Immature natural killer cell (primary cell): ENCODE measurements at regions not wholly inside any gene's neighbourhood (a gene's known extent, or its start where the extent isn't known, plus 50 kb on each side); places are given as distances from the start of the nearest gene placed in this dataset.

Source experiments
- DNase-seq, 3 donors: peaks; one replicate each; pipeline ENCODE4 v3.0.0; 2022; ENCODE audit warnings: mixed read lengths in 1 of 3
- H3K27ac Mint-ChIP-seq, 6 donors: one replicate each; pipeline ENCODE4 v1.8.0; 2020; ENCODE audit warnings: mixed read lengths in 6 of 6, mild to moderate bottlenecking in 5 of 6, inconsistent platforms in 4 of 6, moderate library complexity in 3 of 6
- H3K27me3 Mint-ChIP-seq, 3 donors: one replicate each; pipeline ENCODE4 v1.8.0; 2020 to 2021; ENCODE audit warnings: low read depth in 3 of 3, mild to moderate bottlenecking in 3 of 3, mixed read lengths in 3 of 3, moderate library complexity in 3 of 3, inconsistent platforms in 1 of 3
- H3K36me3 Mint-ChIP-seq, 3 donors: one replicate each; pipeline ENCODE4 v1.8.0; 2020; ENCODE audit warnings: mixed read lengths in 3 of 3, inconsistent platforms in 2 of 3, mild to moderate bottlenecking in 2 of 3
- H3K4me1 Mint-ChIP-seq, 2 donors: one replicate each; pipeline ENCODE4 v1.8.0; 2020; ENCODE audit warnings: inconsistent platforms in 2 of 2, mild to moderate bottlenecking in 2 of 2, mixed read lengths in 2 of 2, moderate library complexity in 1 of 2
- H3K4me3 Mint-ChIP-seq, 5 donors: one replicate each; pipeline ENCODE4 v1.8.0; 2020; ENCODE audit warnings: mild to moderate bottlenecking in 5 of 5, mixed read lengths in 5 of 5, inconsistent platforms in 3 of 5, moderate library complexity in 3 of 5
- H3K9me3 Mint-ChIP-seq, 6 donors: one replicate each; pipeline ENCODE4 v1.8.0; 2020; ENCODE audit warnings: mild to moderate bottlenecking in 6 of 6, mixed read lengths in 6 of 6, inconsistent platforms in 4 of 6, moderate library complexity in 3 of 6

GRCh38 chr7:46493196-46493595 is 572.1 kb upstream of the IGFBP3 start:
- Mint-ChIP-seq H3K4me3 (no peak overlapping the region), H3K4me1 (no peaks in the 10 kb centered on the region), H3K27me3 (peaks cover 0 to 2% (median 0%) of the 10 kb centered on the region in 3 donors), H3K9me3 (peaks cover 9 to 41% (median 26%) of the 10 kb centered on the region in 6 donors), H3K36me3 (peaks cover 0 to 3% (median 0%) of the 10 kb centered on the region in 3 donors), H3K27ac (no peak overlapping the region)
- DNase-seq: no peak

DNA sequence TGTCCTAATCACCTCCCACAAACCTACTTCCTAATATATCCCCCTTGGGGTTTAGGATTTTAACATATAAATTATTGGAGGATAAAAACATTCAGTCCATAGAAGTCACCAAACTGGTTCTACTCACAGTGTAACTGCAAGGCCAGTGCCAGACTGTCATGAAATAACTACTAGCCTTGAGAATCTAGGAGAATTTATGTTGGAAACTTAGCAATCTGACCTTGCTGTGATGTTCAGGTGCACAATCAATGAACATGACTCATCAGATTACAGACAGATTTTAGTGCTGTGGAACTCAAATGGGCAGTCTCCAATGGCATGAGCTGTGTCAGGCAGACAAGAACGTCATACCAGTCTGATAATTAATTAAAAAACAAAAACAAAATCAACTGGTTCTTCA is 571.4 kb upstream of the IGFBP3 start:
- Mint-ChIP-seq H3K9me3 (peaks cover 7 to 42% (median 24%) of the 10 kb centered on the region in 6 donors), H3K4me1 (no peaks in the 10 kb centered on the region), H3K36me3 (peaks cover 0 to 3% (median 0%) of the 10 kb centered on the region in 3 donors), H3K27ac (no peak overlapping the region), H3K27me3 (peaks cover 0 to 2% (median 0%) of the 10 kb centered on the region in 3 donors), H3K4me3 (no peak overlapping the region)
- no peak for DNase-seq

DNA sequence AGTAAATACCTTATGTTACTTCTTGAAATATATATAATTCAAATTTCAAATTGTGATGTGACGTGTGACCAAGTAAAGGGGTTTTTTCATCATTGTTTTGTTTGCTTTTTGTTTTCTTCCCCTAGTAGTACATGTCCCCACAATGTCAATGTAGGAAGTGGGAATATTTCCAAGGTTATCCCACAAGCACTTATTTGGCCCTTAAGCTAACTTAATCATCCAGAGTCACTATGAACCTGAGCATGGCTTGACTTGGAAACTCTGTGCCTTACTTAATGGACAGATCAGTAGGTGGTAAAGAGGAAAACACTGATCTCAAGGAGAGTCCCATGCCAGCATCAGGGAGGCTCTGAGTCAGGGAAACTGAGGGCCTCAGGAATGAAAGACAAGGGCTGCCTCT is 569.3 kb upstream of the IGFBP3 start:
- Mint-ChIP-seq H3K9me3 (peaks cover 9 to 49% (median 22%) of the 10 kb centered on the region in 6 donors), H3K4me3 (no peak overlapping the region), H3K27me3 (peaks cover 0 to 2% (median 0%) of the 10 kb centered on the region in 3 donors), H3K36me3 (peaks cover 0 to 3% (median 0%) of the 10 kb centered on the region in 3 donors), H3K27ac (no peak overlapping the region), H3K4me1 (no peaks in the 10 kb centered on the region)
- DNase-seq: no peak

DNA sequence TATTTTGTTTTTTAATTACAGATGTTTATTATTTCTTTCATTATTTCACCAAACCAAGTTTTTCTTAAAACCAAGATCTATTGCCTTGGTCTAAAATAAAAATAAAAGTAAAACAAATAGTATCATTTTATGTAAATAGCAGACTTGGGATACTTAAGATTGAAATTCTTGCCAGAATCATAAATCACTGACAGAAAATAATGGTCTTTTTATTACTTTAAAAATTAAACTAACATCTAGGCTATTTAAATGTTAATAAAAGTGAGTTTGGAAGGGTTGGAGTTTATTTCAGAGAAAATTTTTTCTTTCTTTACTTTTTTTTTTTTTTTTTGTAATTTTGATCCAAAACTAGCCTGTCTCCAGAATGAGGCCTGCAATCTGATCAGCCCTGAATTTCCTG is 568.0 kb upstream of the IGFBP3 start:
- DNase-seq: no peak
- no peaks in the 10 kb centered on the region for H3K4me1 Mint-ChIP-seq
- peaks cover 0 to 2% (median 0%) of the 10 kb centered on the region in 3 donors for H3K27me3 Mint-ChIP-seq
- no peak overlapping the region for H3K27ac Mint-ChIP-seq
- H3K4me3 Mint-ChIP-seq: no peak overlapping the region
- peaks cover 6 to 48% (median 14%) of the 10 kb centered on the region in 6 donors for H3K9me3 Mint-ChIP-seq
- peaks cover 0 to 3% (median 0%) of the 10 kb centered on the region in 3 donors for H3K36me3 Mint-ChIP-seq

DNA sequence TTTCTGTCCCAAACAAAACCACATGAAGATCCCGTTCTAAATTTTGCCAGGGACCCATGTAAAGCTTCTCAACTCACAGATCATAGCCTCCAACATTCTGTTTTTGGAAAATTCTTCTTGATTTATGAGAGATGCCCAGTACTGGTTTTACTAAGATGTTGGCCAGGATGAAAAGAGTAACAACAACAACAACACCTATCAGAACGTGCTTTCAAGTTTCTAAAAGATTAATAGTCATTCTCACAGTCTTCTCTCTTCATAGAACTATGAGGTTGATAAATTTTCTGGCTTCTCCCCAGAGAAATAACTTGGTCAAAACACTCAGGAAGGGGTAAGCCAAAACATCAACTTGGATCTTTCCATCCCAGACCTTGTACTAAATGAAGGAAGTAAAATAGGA is 567.5 kb upstream of the IGFBP3 start:
- H3K27ac Mint-ChIP-seq: no peak overlapping the region

GRCh38 chr7:46486256-46487206 is 565.5 kb upstream of the IGFBP3 start:
- no peak overlapping the region for H3K4me3 Mint-ChIP-seq
- no peak for DNase-seq
- no peaks in the 10 kb centered on the region for H3K4me1 Mint-ChIP-seq

More for the DNA sequence above, 567.5 kb upstream of the IGFBP3 start:
- Mint-ChIP-seq H3K27me3 (peaks cover 0 to 2% (median 0%) of the 10 kb centered on the region in 3 donors), H3K36me3 (peaks cover 0 to 3% (median 0%) of the 10 kb centered on the region in 3 donors), H3K9me3 (peaks cover 8 to 52% (median 15%) of the 10 kb centered on the region in 6 donors), H3K4me3 (no peak overlapping the region), H3K4me1 (no peaks in the 10 kb centered on the region)
- DNase-seq: no peak

GRCh38 chr7:46485481-46486065 is 564.5 kb upstream of the IGFBP3 start:
- no peaks in the 10 kb centered on the region for H3K27me3 Mint-ChIP-seq
- H3K36me3 Mint-ChIP-seq: no peaks in the 10 kb centered on the region
- H3K9me3 Mint-ChIP-seq: peaks cover 4 to 44% (median 10%) of the 10 kb centered on the region in 6 donors
- H3K4me1 Mint-ChIP-seq: no peaks in the 10 kb centered on the region
- no peak overlapping the region for H3K4me3 Mint-ChIP-seq
- no peak for DNase-seq
- H3K27ac Mint-ChIP-seq: no peak overlapping the region

More at GRCh38 chr7:46486256-46487206, 565.5 kb upstream of the IGFBP3 start:
- peaks cover 4 to 53% (median 10%) of the 10 kb centered on the region in 6 donors for H3K9me3 Mint-ChIP-seq
- peaks cover 0 to 3% (median 0%) of the 10 kb centered on the region in 3 donors for H3K36me3 Mint-ChIP-seq
- H3K27ac Mint-ChIP-seq: no peak overlapping the region
- no peaks in the 10 kb centered on the region for H3K27me3 Mint-ChIP-seq

DNA sequence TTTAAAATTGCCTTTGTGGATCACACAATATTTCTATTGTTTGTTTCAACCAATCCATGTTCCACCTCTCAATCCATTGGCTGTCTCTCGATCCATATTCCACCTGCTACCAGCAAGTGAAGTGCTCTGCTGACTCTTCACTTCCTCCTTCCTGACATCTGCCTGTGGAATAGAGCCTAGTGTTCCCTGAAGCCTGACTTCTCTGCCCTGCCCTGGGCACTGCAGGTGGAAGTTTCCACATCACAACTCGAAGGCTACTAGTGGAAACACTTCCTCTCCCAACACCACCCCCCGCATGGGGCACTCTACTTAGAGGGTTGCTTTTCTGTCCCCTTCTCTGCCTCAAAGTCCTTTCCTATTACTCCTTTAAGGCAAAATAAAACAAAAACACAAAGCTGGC is 563.8 kb upstream of the IGFBP3 start:
- Mint-ChIP-seq H3K4me3 (no peak overlapping the region), H3K4me1 (no peaks in the 10 kb centered on the region), H3K27me3 (no peaks in the 10 kb centered on the region), H3K27ac (no peak overlapping the region), H3K36me3 (no peaks in the 10 kb centered on the region), H3K9me3 (peaks cover 4 to 44% (median 10%) of the 10 kb centered on the region in 6 donors)
- no peak for DNase-seq

DNA sequence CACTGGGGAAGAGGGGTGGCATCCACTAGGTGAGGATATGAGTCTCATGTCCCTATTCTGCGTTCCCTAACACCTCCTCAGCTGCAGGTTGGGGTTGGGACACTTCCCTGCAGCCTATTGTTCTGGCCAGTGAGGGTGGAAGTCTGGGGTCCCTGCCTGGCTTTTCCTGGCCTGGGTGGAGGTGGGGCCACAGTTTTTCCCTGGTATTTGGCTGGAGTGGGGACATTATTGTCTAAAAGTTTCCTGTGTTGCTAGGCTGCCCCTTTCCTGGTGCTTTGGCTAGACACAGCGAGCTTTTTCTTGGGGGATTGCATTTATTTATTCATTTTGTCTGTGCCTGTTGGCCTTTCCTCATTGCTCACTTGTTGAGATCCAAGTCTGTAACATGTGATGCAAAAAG is 559.5 kb upstream of the IGFBP3 start:
- H3K4me3 Mint-ChIP-seq: no peak overlapping the region
- no peak overlapping the region for H3K27ac Mint-ChIP-seq
- H3K36me3 Mint-ChIP-seq: no peaks in the 10 kb centered on the region
- no peak for DNase-seq
- no peaks in the 10 kb centered on the region for H3K4me1 Mint-ChIP-seq
- no peaks in the 10 kb centered on the region for H3K27me3 Mint-ChIP-seq
- peaks cover 7 to 45% (median 14%) of the 10 kb centered on the region in 6 donors for H3K9me3 Mint-ChIP-seq

- no peaks in the 10 kb centered on the region for H3K27me3 Mint-ChIP-seq
- H3K36me3 Mint-ChIP-seq: no peaks in the 10 kb centered on the region
- H3K4me3 Mint-ChIP-seq: no peak overlapping the region
- H3K9me3 Mint-ChIP-seq: peaks cover 7 to 45% (median 17%) of the 10 kb centered on the region in 6 donors
- no peaks in the 10 kb centered on the region for H3K4me1 Mint-ChIP-seq
- DNase-seq: no peak
- H3K27ac Mint-ChIP-seq: no peak overlapping the region
These were observed 558.6 kb upstream of the IGFBP3 start for GRCh38 chr7:46479680-46480079.

- Mint-ChIP-seq H3K4me1 (no peaks in the 10 kb centered on the region), H3K36me3 (no peaks in the 10 kb centered on the region), H3K9me3 (peaks cover 7 to 41% (median 21%) of the 10 kb centered on the region in 6 donors), H3K4me3 (no peak overlapping the region), H3K27ac (no peak overlapping the region), H3K27me3 (no peaks in the 10 kb centered on the region)
- no peak for DNase-seq
These were observed 557.0 kb upstream of the IGFBP3 start for GRCh38 chr7:46478046-46478445.

DNA sequence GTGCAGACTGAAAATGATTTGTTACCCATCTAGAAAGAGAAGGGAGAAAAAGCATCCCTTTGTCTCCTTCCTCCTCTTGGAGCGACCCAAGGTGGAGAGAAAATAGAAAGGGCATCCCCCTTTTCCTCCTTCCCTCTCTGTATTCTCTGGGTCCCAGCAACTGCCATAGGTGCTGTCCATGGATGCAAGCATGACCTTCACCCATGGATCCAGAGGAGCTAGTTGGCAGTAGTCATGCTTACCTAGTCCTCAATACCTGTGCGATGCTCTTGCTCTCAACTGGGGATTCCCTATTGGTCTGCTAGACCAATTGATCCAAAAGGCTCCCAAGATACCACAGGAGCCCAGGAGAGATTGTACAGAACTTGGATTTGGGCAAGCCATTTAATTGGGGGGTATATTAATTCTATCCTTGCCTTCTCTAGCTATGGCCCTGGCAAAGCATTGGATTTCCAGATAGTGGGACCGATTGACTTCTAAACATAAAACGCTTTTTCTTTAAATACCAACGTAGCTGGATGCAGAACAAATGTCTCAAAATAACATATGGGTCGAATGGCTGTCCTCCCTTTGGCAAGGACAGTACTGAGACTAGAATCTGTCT is 547.8 kb upstream of the IGFBP3 start:
- Mint-ChIP-seq H3K4me1 (no peaks in the 10 kb centered on the region), H3K27me3 (peaks cover 0 to 3% (median 0%) of the 10 kb centered on the region in 3 donors), H3K27ac (no peak overlapping the region), H3K36me3 (peaks cover 0 to 6% (median 0%) of the 10 kb centered on the region in 3 donors), H3K4me3 (no peak overlapping the region), H3K9me3 (peaks cover 24 to 92% (median 57%) of the 10 kb centered on the region in 6 donors)
- DNase-seq: peak in 1 of 3 donors; percentile 1

DNA sequence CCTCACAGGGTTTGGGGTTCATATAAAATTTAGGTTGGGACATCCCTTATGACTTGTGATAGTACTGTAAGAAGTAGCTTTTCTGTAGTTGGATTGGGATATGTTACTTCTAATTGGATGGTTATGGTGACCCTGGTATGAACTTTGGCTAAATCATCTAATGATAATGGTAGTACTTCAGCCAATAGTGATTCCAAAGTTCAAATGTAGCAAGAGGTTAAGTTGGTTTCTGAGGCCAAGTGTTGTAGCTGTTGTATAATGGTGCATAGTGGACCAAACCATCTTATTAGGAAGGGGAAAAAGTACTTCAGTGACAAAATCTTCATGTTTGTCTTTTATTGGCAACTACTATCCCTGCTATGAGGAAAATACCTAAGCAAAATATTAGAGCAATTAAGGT is 542.1 kb upstream of the IGFBP3 start:
- peaks cover 0 to 2% (median 0%) of the 10 kb centered on the region in 3 donors for H3K27me3 Mint-ChIP-seq
- peaks cover 0 to 6% (median 0%) of the 10 kb centered on the region in 3 donors for H3K36me3 Mint-ChIP-seq
- DNase-seq: no peak
- no peak overlapping the region for H3K27ac Mint-ChIP-seq
- H3K4me3 Mint-ChIP-seq: no peak overlapping the region
- H3K9me3 Mint-ChIP-seq: peaks cover 24 to 70% (median 42%) of the 10 kb centered on the region in 6 donors
- no peaks in the 10 kb centered on the region for H3K4me1 Mint-ChIP-seq
